Lower lobe of right lung (tissue), 2 donors: ENCODE measurements at regions not wholly inside any gene's neighbourhood (a gene's known extent, or its start where the extent isn't known, plus 50 kb on each side); places are given as distances from the start of the nearest gene placed in this dataset.

ENCODE experiments used
- ATAC-seq, 2 donors: fragments of 200-7000 bp; cut with Tn5 transposase; one replicate each; pipeline ENCODE4 v1.9.1; 2020 to 2022; ENCODE audit warnings: mild to moderate bottlenecking in 2 of 2, moderate library complexity in 2 of 2
- DNase-seq: peaks from one replicate; pipeline ENCODE4 v3.0.0-alpha.2; 2020
- H3K27ac ChIP-seq: fragments of 200-600 bp; one replicate; pipeline ENCODE4 v1.8.0; 2022
- H3K27me3 ChIP-seq: fragments of 200-600 bp; one replicate; pipeline ENCODE4 v1.8.0; 2022; ENCODE audit warnings: low read depth
- H3K36me3 ChIP-seq: fragments of 200-600 bp; one replicate; pipeline ENCODE4 v1.8.0; 2022; ENCODE audit warnings: mild to moderate bottlenecking
- H3K4me1 ChIP-seq: fragments of 200-600 bp; one replicate; pipeline ENCODE4 v1.8.0; 2022
- H3K4me3 ChIP-seq: fragments of 200-600 bp; one replicate; pipeline ENCODE4 v1.8.0; 2022; ENCODE audit warnings: mild to moderate bottlenecking
- H3K9me3 ChIP-seq: fragments of 200-600 bp; one replicate; pipeline ENCODE4 v1.8.0; 2022
- CTCF ChIP-seq: fragments of 200-600 bp; IDR thresholded peaks from one replicate; pipeline ENCODE4 v1.8.0; 2022; ENCODE audit warnings: antibody characterized with exemption, mild to moderate bottlenecking
- intact Hi-C: fragments of 100-400 bp; cut with DNase I; formaldehyde crosslinking; loops from one replicate; pipeline ENCODE4 v1.11.0; 2022
- donor health status: DM: no; HTN: yes; CAD: no; lungs with severe emphysema.

- ATAC-seq, result no peak
- H3K4me1 ChIP-seq, result no peaks in the 10 kb centered on the region
- H3K27ac ChIP-seq, result no peak overlapping the region
- H3K9me3 ChIP-seq, result no peaks in the 10 kb centered on the region
- no peaks in the 10 kb centered on the region for H3K36me3 ChIP-seq
- TF ChIP-seq CTCF, result no peak
- no peak overlapping the region for H3K4me3 ChIP-seq
- no peaks in the 10 kb centered on the region for H3K27me3 ChIP-seq
- DNase-seq, result no peak
- intact Hi-C loops, result no loop called here
Measured at GRCh38 chr7:97272237-97272975, 154.9 kb downstream of the SDHAF3 start.

GRCh38 chr7:97275475-97275874 lies 158.0 kb downstream of the SDHAF3 start:
- no peaks in the 10 kb centered on the region for H3K4me1 ChIP-seq
- H3K9me3 ChIP-seq, result no peaks in the 10 kb centered on the region
- H3K27ac ChIP-seq, result no peak overlapping the region
- intact Hi-C loops, result no loop called here
- ATAC-seq (no peak), DNase-seq (no peak)
- H3K4me3 ChIP-seq, result no peak overlapping the region
- no peaks in the 10 kb centered on the region for H3K36me3 ChIP-seq
- H3K27me3 ChIP-seq, result no peaks in the 10 kb centered on the region
- no peak for TF ChIP-seq CTCF

GRCh38 chr7:97280950-97281349 lies 163.5 kb downstream of the SDHAF3 start:
- H3K4me1 ChIP-seq, result no peaks in the 10 kb centered on the region
- intact Hi-C loops, result no loop called here
- DNase-seq (no peak), ATAC-seq (no peak)
- H3K9me3 ChIP-seq, result no peaks in the 10 kb centered on the region
- no peak overlapping the region for H3K4me3 ChIP-seq
- no peaks in the 10 kb centered on the region for H3K36me3 ChIP-seq
- no peak for TF ChIP-seq CTCF
- H3K27me3 ChIP-seq, result no peaks in the 10 kb centered on the region
- H3K27ac ChIP-seq, result no peak overlapping the region

GRCh38 chr7:97285348-97285747 lies 167.8 kb downstream of the SDHAF3 start:
- no peak for ATAC-seq
- Histone ChIP-seq H3K36me3 (no peaks in the 10 kb centered on the region), H3K27ac (no peak overlapping the region), H3K9me3 (no peaks in the 10 kb centered on the region), H3K4me1 (no peaks in the 10 kb centered on the region), H3K27me3 (no peaks in the 10 kb centered on the region), H3K4me3 (no peak overlapping the region)
- DNase-seq, result no peak
- no peak for TF ChIP-seq CTCF
- intact Hi-C loops, result no loop called here

- Histone ChIP-seq H3K4me1 (no peaks in the 10 kb centered on the region), H3K36me3 (no peaks in the 10 kb centered on the region), H3K9me3 (no peaks in the 10 kb centered on the region), H3K27ac (no peak overlapping the region), H3K4me3 (no peak overlapping the region), H3K27me3 (no peaks in the 10 kb centered on the region)
- DNase-seq, result no peak
- intact Hi-C loops, result no loop called here
- TF ChIP-seq CTCF, result no peak
- no peak for ATAC-seq
Measured at GRCh38 chr7:97293031-97293430, 175.5 kb downstream of the SDHAF3 start.
